GM10266 (cell line): ENCODE measurements at regions not wholly inside any gene's neighbourhood (a gene's known extent, or its start where the extent isn't known, plus 50 kb on each side); places are given as distances from the start of the nearest gene placed in this dataset.

ENCODE experiments used
- DNase-seq: peaks from one replicate; pipeline ENCODE4 v3.0.0; 2012; ENCODE audit errors: extremely low spot score
- CTCF ChIP-seq: IDR thresholded peaks from 2 replicates; pipeline ENCODE4 v1.5.1; 2012; ENCODE audit warnings: mild to moderate bottlenecking, low read depth; ENCODE audit not compliant: control insufficient read depth, insufficient read depth; ENCODE audit errors: missing control alignments

GRCh38 chr4:17124767-17125166, 226.3 kb upstream of the LDB2 start:
- DNase-seq = no peak
- TF ChIP-seq CTCF = no peak

- DNase-seq = no peak
- TF ChIP-seq CTCF = no peak
These were observed 222.3 kb upstream of the LDB2 start for GRCh38 chr4:17120761-17121160.

- TF ChIP-seq CTCF = no peak
- no peak for DNase-seq
These were observed 219.3 kb upstream of the LDB2 start for GRCh38 chr4:17117746-17118145.

GRCh38 chr4:17115583-17115982, 217.1 kb upstream of the LDB2 start:
- DNase-seq = no peak
- no peak for TF ChIP-seq CTCF

- no peak for DNase-seq
- peak; percentile 39 for TF ChIP-seq CTCF
These were observed 213.8 kb upstream of the LDB2 start for GRCh38 chr4:17112292-17112659.

- no peak for DNase-seq
- TF ChIP-seq CTCF = no peak
These were observed 210.7 kb upstream of the LDB2 start for GRCh38 chr4:17109126-17109525.

- TF ChIP-seq CTCF = no peak
- no peak for DNase-seq
These were observed 204.8 kb upstream of the LDB2 start for GRCh38 chr4:17103231-17103630.

GRCh38 chr4:17098996-17099395, 200.6 kb upstream of the LDB2 start:
- DNase-seq = no peak
- no peak for TF ChIP-seq CTCF
